ENCODE measurements at regions not wholly inside any gene's neighbourhood (a gene's known extent, or its start where the extent isn't known, plus 50 kb on each side); places are given as distances from the start of the nearest gene placed in this dataset.

DNA sequence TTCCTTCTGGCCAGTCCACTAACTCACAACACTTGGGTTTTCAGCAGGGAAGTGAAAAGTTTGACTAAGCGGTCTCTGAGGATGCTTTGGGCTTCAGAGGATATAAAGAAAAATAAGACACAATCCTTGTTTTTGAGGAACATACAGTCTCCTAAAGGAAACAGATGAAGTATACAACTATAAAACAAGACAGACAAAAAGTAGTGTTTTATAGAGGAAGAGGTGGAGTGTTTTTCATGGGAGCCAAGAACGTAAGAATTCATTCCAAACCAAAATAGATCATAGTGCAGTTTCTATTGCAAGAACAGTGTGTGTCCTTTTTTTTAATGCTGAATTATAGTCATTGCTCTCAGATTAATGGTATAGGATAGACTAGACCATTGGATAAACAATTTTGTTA, 586.9 kb upstream of the BRINP1 start:
- Mint-ChIP-seq H3K9me3 (no peaks in the 10 kb centered on the region), H3K4me1 (ENCODE audit: low read depth) (no peaks in the 10 kb centered on the region), H3K4me3 (no peak overlapping the region), H3K27me3 (ENCODE audit: low read depth) (no peaks in the 10 kb centered on the region), H3K36me3 (ENCODE audit: insufficient read depth) (no peaks in the 10 kb centered on the region)
- DNase-seq: no peak
- no peak for ATAC-seq

DNA sequence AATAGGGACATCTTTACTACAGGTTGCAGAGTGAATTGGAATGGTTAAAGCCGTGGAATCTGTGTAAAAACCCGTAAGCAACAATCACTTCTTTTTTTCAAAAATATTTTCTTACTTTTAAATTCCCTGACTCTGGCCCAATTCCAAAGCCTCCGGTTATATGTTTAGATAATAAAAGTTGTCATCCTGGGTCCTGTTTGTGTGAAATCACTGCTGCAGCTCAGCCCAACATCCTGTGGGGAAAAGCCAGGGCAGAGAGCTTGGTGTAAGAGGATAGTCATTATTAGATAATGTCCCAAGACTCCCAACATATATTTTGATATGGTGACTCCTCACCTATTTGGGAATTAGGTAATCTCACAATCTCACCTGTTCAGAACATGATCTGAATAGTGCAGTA, 586.0 kb upstream of the BRINP1 start:
- ATAC-seq: no peak
- H3K27me3 Mint-ChIP-seq (ENCODE audit: low read depth): no peaks in the 10 kb centered on the region
- no peak for DNase-seq
- no peaks in the 10 kb centered on the region for H3K4me1 Mint-ChIP-seq (ENCODE audit: low read depth)
- H3K36me3 Mint-ChIP-seq (ENCODE audit: insufficient read depth): no peaks in the 10 kb centered on the region
- H3K9me3 Mint-ChIP-seq: peaks cover under 1% of the 10 kb centered on the region
- no peak overlapping the region for H3K4me3 Mint-ChIP-seq

GRCh38 chr9:119951591-119951990, 582.4 kb upstream of the BRINP1 start:
- ATAC-seq (no peak), DNase-seq (no peak)
- Mint-ChIP-seq H3K27me3 (ENCODE audit: low read depth) (peaks cover 2% of the 10 kb centered on the region), H3K4me3 (no peak overlapping the region), H3K9me3 (peaks cover 4% of the 10 kb centered on the region), H3K4me1 (ENCODE audit: low read depth) (no peaks in the 10 kb centered on the region), H3K36me3 (ENCODE audit: insufficient read depth) (no peaks in the 10 kb centered on the region)

- Mint-ChIP-seq H3K36me3 (ENCODE audit: insufficient read depth) (no peaks in the 10 kb centered on the region), H3K4me3 (no peak overlapping the region), H3K9me3 (peaks cover 4% of the 10 kb centered on the region), H3K4me1 (ENCODE audit: low read depth) (no peaks in the 10 kb centered on the region), H3K27me3 (ENCODE audit: low read depth) (peaks cover 2% of the 10 kb centered on the region)
- DNase-seq (no peak), ATAC-seq (no peak)
Observed at GRCh38 chr9:119951090-119951489, 581.9 kb upstream of the BRINP1 start.

DNA sequence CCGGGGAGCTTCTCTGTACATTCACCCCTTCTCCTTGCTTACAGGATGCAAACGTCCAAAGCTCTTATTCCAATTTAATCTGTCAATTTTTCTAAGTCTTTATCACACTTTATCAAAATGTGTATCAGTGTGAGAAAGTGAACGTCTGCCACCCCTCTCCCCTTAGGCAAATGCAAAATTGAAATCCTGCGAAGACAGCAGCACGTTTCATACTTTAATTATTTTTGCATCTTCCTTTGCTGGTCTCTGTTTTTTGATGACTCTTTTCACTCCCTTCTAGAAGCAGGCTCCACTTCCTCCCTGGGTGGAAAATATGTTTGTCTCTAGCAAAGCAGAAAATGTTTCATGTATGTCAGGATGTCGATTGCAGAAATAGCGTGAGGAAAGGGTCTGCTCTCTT, 576.5 kb upstream of the BRINP1 start:
- ATAC-seq: no peak
- DNase-seq: no peak
- Mint-ChIP-seq H3K9me3 (peaks cover 4% of the 10 kb centered on the region), H3K4me1 (ENCODE audit: low read depth) (no peaks in the 10 kb centered on the region), H3K36me3 (ENCODE audit: insufficient read depth) (no peaks in the 10 kb centered on the region), H3K4me3 (no peak overlapping the region), H3K27me3 (ENCODE audit: low read depth) (peaks cover 2% of the 10 kb centered on the region)

GRCh38 chr9:119941091-119941490, 571.9 kb upstream of the BRINP1 start:
- H3K9me3 Mint-ChIP-seq: no peaks in the 10 kb centered on the region
- H3K4me1 Mint-ChIP-seq (ENCODE audit: low read depth): no peaks in the 10 kb centered on the region
- DNase-seq (no peak), ATAC-seq (no peak)
- no peaks in the 10 kb centered on the region for H3K27me3 Mint-ChIP-seq (ENCODE audit: low read depth)
- H3K4me3 Mint-ChIP-seq: no peak overlapping the region
- H3K36me3 Mint-ChIP-seq (ENCODE audit: insufficient read depth): no peaks in the 10 kb centered on the region

- no peaks in the 10 kb centered on the region for H3K4me1 Mint-ChIP-seq (ENCODE audit: low read depth)
- ATAC-seq (no peak), DNase-seq (no peak)
- H3K36me3 Mint-ChIP-seq (ENCODE audit: insufficient read depth): no peaks in the 10 kb centered on the region
- H3K27me3 Mint-ChIP-seq (ENCODE audit: low read depth): no peaks in the 10 kb centered on the region
- no peak overlapping the region for H3K4me3 Mint-ChIP-seq
- no peaks in the 10 kb centered on the region for H3K9me3 Mint-ChIP-seq
Observed at GRCh38 chr9:119938871-119939270, 569.6 kb upstream of the BRINP1 start.

DNA sequence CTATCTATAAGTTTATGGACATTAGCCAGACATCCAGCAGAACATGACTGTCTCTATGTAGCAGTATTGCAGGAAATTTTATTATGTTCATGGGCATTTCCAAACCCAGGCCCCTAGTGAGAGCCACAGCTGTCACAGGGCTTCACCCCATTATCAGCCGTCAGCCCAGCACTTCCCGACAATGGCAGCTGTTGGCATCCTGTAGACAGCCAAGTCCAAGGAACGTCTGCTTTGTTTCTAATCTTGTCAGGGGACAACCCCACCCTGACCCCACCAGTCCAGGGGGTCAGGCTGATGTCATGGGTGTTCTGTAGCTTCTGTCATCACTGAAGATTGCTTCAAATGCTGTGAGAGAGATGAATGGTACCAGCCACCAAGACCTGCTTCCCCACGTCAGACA, 565.3 kb upstream of the BRINP1 start:
- Mint-ChIP-seq H3K4me1 (ENCODE audit: low read depth) (no peaks in the 10 kb centered on the region), H3K4me3 (no peak overlapping the region), H3K36me3 (ENCODE audit: insufficient read depth) (no peaks in the 10 kb centered on the region), H3K9me3 (no peaks in the 10 kb centered on the region), H3K27me3 (ENCODE audit: low read depth) (no peaks in the 10 kb centered on the region)
- ATAC-seq (no peak), DNase-seq (no peak)

GRCh38 chr9:119933191-119933590, 564.0 kb upstream of the BRINP1 start:
- no peak for ATAC-seq
- H3K9me3 Mint-ChIP-seq: no peaks in the 10 kb centered on the region
- no peak overlapping the region for H3K4me3 Mint-ChIP-seq
- no peaks in the 10 kb centered on the region for H3K27me3 Mint-ChIP-seq (ENCODE audit: low read depth)
- no peaks in the 10 kb centered on the region for H3K36me3 Mint-ChIP-seq (ENCODE audit: insufficient read depth)
- DNase-seq: no peak
- no peaks in the 10 kb centered on the region for H3K4me1 Mint-ChIP-seq (ENCODE audit: low read depth)

- Mint-ChIP-seq H3K4me1 (ENCODE audit: low read depth) (no peaks in the 10 kb centered on the region), H3K27me3 (ENCODE audit: low read depth) (no peaks in the 10 kb centered on the region), H3K4me3 (no peak overlapping the region), H3K36me3 (ENCODE audit: insufficient read depth) (no peaks in the 10 kb centered on the region), H3K9me3 (peaks cover 11% of the 10 kb centered on the region)
- DNase-seq (no peak), ATAC-seq (no peak)
Observed at GRCh38 chr9:119924736-119925135, 555.5 kb upstream of the BRINP1 start.

DNA sequence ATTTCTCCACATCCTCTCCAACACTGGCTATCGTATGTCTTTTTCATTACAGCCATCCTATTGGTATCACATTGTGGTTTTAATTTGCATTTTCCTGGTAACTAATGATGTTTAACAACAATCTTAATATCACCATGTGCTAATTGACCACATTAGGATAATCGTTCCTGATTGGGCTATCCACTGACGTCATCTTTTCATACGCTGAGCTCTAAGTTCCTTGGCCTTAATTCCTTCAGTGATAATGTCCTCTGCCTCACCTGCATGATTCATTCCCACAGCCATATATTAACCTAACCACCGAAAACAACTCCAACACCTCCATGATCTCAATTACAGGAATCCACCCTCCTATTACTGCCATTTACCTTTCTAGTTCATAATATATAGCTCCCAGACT, 547.9 kb upstream of the BRINP1 start:
- H3K36me3 Mint-ChIP-seq (ENCODE audit: insufficient read depth): no peaks in the 10 kb centered on the region
- DNase-seq: no peak
- no peaks in the 10 kb centered on the region for H3K27me3 Mint-ChIP-seq (ENCODE audit: low read depth)
- H3K4me1 Mint-ChIP-seq (ENCODE audit: low read depth): no peaks in the 10 kb centered on the region
- H3K4me3 Mint-ChIP-seq: no peak overlapping the region
- ATAC-seq: no peak
- peaks cover 6% of the 10 kb centered on the region for H3K9me3 Mint-ChIP-seq

GRCh38 chr9:119907056-119907455, 537.8 kb upstream of the BRINP1 start:
- H3K27me3 Mint-ChIP-seq (ENCODE audit: low read depth): no peaks in the 10 kb centered on the region
- DNase-seq (no peak), ATAC-seq (no peak)
- no peaks in the 10 kb centered on the region for H3K36me3 Mint-ChIP-seq (ENCODE audit: insufficient read depth)
- H3K4me3 Mint-ChIP-seq: no peak overlapping the region
- H3K9me3 Mint-ChIP-seq: peaks cover 16% of the 10 kb centered on the region
- H3K4me1 Mint-ChIP-seq (ENCODE audit: low read depth): no peaks in the 10 kb centered on the region

DNA sequence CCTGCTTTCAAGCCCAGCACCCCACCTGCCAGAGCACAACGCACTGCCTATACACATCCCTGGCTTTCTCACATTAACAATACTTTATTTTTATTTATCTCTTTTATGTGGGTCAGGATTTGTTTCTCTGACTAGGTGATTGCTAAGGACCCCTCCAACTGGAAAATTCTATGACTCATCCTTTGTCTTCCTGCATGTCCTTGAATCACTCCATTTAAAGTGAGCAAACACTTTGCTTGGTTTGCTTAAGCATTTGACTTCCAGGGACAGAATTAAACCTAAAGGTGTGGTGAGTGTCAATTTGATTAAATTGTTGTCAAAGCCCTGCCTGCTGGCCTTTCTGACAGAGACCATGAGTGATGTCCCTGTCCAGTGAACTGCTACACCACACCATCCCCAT, 536.5 kb upstream of the BRINP1 start:
- Mint-ChIP-seq H3K4me1 (ENCODE audit: low read depth) (no peaks in the 10 kb centered on the region), H3K9me3 (peaks cover 16% of the 10 kb centered on the region), H3K36me3 (ENCODE audit: insufficient read depth) (no peaks in the 10 kb centered on the region), H3K27me3 (ENCODE audit: low read depth) (no peaks in the 10 kb centered on the region), H3K4me3 (no peak overlapping the region)
- ATAC-seq (no peak), DNase-seq (no peak)

- no peak for DNase-seq
- ATAC-seq: no peak
- Mint-ChIP-seq H3K36me3 (ENCODE audit: insufficient read depth) (no peaks in the 10 kb centered on the region), H3K27me3 (ENCODE audit: low read depth) (no peaks in the 10 kb centered on the region), H3K4me1 (ENCODE audit: low read depth) (no peaks in the 10 kb centered on the region), H3K9me3 (peaks cover 11% of the 10 kb centered on the region), H3K4me3 (no peak overlapping the region)
Observed at GRCh38 chr9:119903851-119904250, 534.6 kb upstream of the BRINP1 start.

- peaks cover 5% of the 10 kb centered on the region for H3K9me3 Mint-ChIP-seq
- ATAC-seq: no peak
- H3K27me3 Mint-ChIP-seq (ENCODE audit: low read depth): no peaks in the 10 kb centered on the region
- H3K4me3 Mint-ChIP-seq: no peak overlapping the region
- H3K36me3 Mint-ChIP-seq (ENCODE audit: insufficient read depth): no peaks in the 10 kb centered on the region
- no peaks in the 10 kb centered on the region for H3K4me1 Mint-ChIP-seq (ENCODE audit: low read depth)
- no peak for DNase-seq
Observed at GRCh38 chr9:119902611-119903010, 533.4 kb upstream of the BRINP1 start.

- no peaks in the 10 kb centered on the region for H3K36me3 Mint-ChIP-seq (ENCODE audit: insufficient read depth)
- no peaks in the 10 kb centered on the region for H3K9me3 Mint-ChIP-seq
- DNase-seq: no peak
- ATAC-seq: no peak
- H3K27me3 Mint-ChIP-seq (ENCODE audit: low read depth): peaks cover 2% of the 10 kb centered on the region
- no peaks in the 10 kb centered on the region for H3K4me1 Mint-ChIP-seq (ENCODE audit: low read depth)
- no peak overlapping the region for H3K4me3 Mint-ChIP-seq
Observed at GRCh38 chr9:119898316-119898715, 529.1 kb upstream of the BRINP1 start.
